ENCODE measurements at regions not wholly inside any gene's neighbourhood (a gene's known extent, or its start where the extent isn't known, plus 50 kb on each side); places are given as distances from the start of the nearest gene placed in this dataset.

GRCh38 chr11:90766121-90766520 lies 543.3 kb upstream of the CHORDC1 start:
- Histone ChIP-seq H3K4me1 (no peaks in the 10 kb centered on the region), H3K4me3 (no peak overlapping the region), H3K27ac (no peak overlapping the region), H3K9me3 (no peaks in the 10 kb centered on the region), H3K27me3 (no peaks in the 10 kb centered on the region), H3K36me3 (no peaks in the 10 kb centered on the region)
- DNase-seq (no peak), ATAC-seq (no peak)
- 87% methylated on average over 3 of the region's 3 CpGs for WGBS (ENCODE audit: insufficient coverage, low coverage, low lambda C conversion rate, missing lambda C conversion rate)
- TF ChIP-seq POLR2A (IDR thresholded peaks at IDR 0.05) (no peak), CTCF (IDR thresholded peaks at IDR 0.05) (no peak)
- intact Hi-C loops (cut with DNase I), result no loop called here

- H3K4me1 ChIP-seq, result no peaks in the 10 kb centered on the region
- 53% methylated on average over 4 of the region's 4 CpGs for WGBS (ENCODE audit: insufficient coverage, low coverage, low lambda C conversion rate, missing lambda C conversion rate)
These were observed 541.8 kb upstream of the CHORDC1 start for GRCh38 chr11:90764691-90765090.

GRCh38 chr11:90757849-90758494 lies 535.1 kb upstream of the CHORDC1 start:
- ATAC-seq, result peak; percentile 56 to 95 (median 88)
- Histone ChIP-seq H3K27ac (no peak overlapping the region), H3K4me1 (no peaks in the 10 kb centered on the region), H3K36me3 (no peaks in the 10 kb centered on the region), H3K27me3 (no peaks in the 10 kb centered on the region), H3K4me3 (no peak overlapping the region), H3K9me3 (no peaks in the 10 kb centered on the region)
- intact Hi-C loops (cut with DNase I), result no loop called here
- 21% methylated on average over 4 of the region's 4 CpGs for whole genome bisulfite sequencing (ENCODE audit: insufficient coverage, low coverage, low lambda C conversion rate, missing lambda C conversion rate)
- TF ChIP-seq CTCF (IDR thresholded peaks at IDR 0.05), result no peak
- no peak for TF ChIP-seq POLR2A (IDR thresholded peaks at IDR 0.05)
- peak in 1 of 3 donors; percentile 10 for DNase-seq

More at GRCh38 chr11:90764691-90765090, 541.8 kb upstream of the CHORDC1 start:
- Histone ChIP-seq H3K36me3 (no peaks in the 10 kb centered on the region), H3K27me3 (no peaks in the 10 kb centered on the region), H3K9me3 (no peaks in the 10 kb centered on the region), H3K4me3 (no peak overlapping the region), H3K27ac (no peak overlapping the region)
- intact Hi-C loops (cut with DNase I), result no loop called here
- DNase-seq (no peak), ATAC-seq (peak in 1 of 4 donors; percentile 19)
- TF ChIP-seq CTCF (IDR thresholded peaks at IDR 0.05) (no peak), POLR2A (IDR thresholded peaks at IDR 0.05) (no peak)

- ATAC-seq (no peak), DNase-seq (no peak)
- Histone ChIP-seq H3K27ac (no peak overlapping the region), H3K4me1 (no peaks in the 10 kb centered on the region), H3K9me3 (no peaks in the 10 kb centered on the region), H3K36me3 (no peaks in the 10 kb centered on the region), H3K4me3 (no peak overlapping the region), H3K27me3 (no peaks in the 10 kb centered on the region)
- TF ChIP-seq CTCF (IDR thresholded peaks at IDR 0.05) (no peak), POLR2A (IDR thresholded peaks at IDR 0.05) (no peak)
- intact Hi-C loops (cut with DNase I), result no loop called here
- 75% methylated on average over 1 of the region's 1 CpG for WGBS (ENCODE audit: insufficient coverage, low coverage, low lambda C conversion rate, missing lambda C conversion rate)
These were observed 533.8 kb upstream of the CHORDC1 start for GRCh38 chr11:90756617-90757016.
